GM12891 (cell line): ENCODE measurements at regions not wholly inside any gene's neighbourhood (a gene's known extent, or its start where the extent isn't known, plus 50 kb on each side); places are given as distances from the start of the nearest gene placed in this dataset.

Source experiments
- DNase-seq: peaks from one replicate; pipeline ENCODE4 v3.0.0; 2011; ENCODE audit warnings: low spot score; ENCODE audit not compliant: insufficient read length
- FAIRE-seq: peaks from 2 replicates; lab custom pipeline; 2011; peaks lifted over from hg19 to GRCh38; lab: Jason Lieb, UNC
- PAX5 ChIP-seq: IDR thresholded peaks from 2 replicates; pipeline ENCODE4 v1.6.1; 2011; ENCODE audit warnings: low read length, moderate library complexity, mild to moderate bottlenecking; ENCODE audit not compliant: insufficient read depth, severe bottlenecking
- POLR2A ChIP-seq: IDR thresholded peaks from 2 replicates; pipeline ENCODE4 v1.6.1; 2011; ENCODE audit warnings: low read depth, low read length, control low read depth
- POLR2AphosphoS5 ChIP-seq: IDR thresholded peaks from 2 replicates; pipeline ENCODE4 v1.6.1; 2011; ENCODE audit warnings: low read depth, low read length, control low read depth
- POU2F2 ChIP-seq: IDR thresholded peaks from 2 replicates; pipeline ENCODE4 v1.6.1; 2011; ENCODE audit warnings: low read depth, mild to moderate bottlenecking, control low read depth, low read length, moderate library complexity
- SPI1 ChIP-seq: IDR thresholded peaks from 2 replicates; pipeline ENCODE4 v1.6.1; 2011; ENCODE audit warnings: low read depth, low read length, control low read depth
- TAF1 ChIP-seq: IDR thresholded peaks from 2 replicates; pipeline ENCODE4 v1.6.1; 2011; ENCODE audit warnings: low read depth, low read length, control low read depth

GRCh38 chr10:78756604-78757343 is 312.0 kb upstream of the ZMIZ1 start:
- TF ChIP-seq POLR2A: no peak
- TF ChIP-seq PAX5: no peak
- no peak for TF ChIP-seq SPI1
- no peak for DNase-seq
- FAIRE-seq: no peak

- DNase-seq (no peak), FAIRE-seq (no peak)
- TF ChIP-seq TAF1 (no peak), POU2F2 (no peak), POLR2AphosphoS5 (no peak), PAX5 (no peak), POLR2A (no peak), SPI1 (no peak)
These were observed 311.3 kb upstream of the ZMIZ1 start for GRCh38 chr10:78757344-78757925.

GRCh38 chr10:78758176-78758575 is 310.6 kb upstream of the ZMIZ1 start:
- FAIRE-seq (no peak), DNase-seq (no peak)
- no peak for TF ChIP-seq POLR2AphosphoS5
- TF ChIP-seq POU2F2: no peak
- TF ChIP-seq TAF1: no peak
- TF ChIP-seq POLR2A: no peak
- no peak for TF ChIP-seq SPI1
- TF ChIP-seq PAX5: no peak

- no peak for TF ChIP-seq SPI1
- no peak for DNase-seq
- FAIRE-seq: no peak
These were observed 309.2 kb upstream of the ZMIZ1 start for GRCh38 chr10:78759456-78760120.

- FAIRE-seq: no peak
- TF ChIP-seq PAX5: no peak
- TF ChIP-seq POLR2AphosphoS5: no peak
- no peak for TF ChIP-seq TAF1
- no peak for TF ChIP-seq POLR2A
- TF ChIP-seq POU2F2: no peak
- no peak for DNase-seq
These were observed 308.1 kb upstream of the ZMIZ1 start for GRCh38 chr10:78760463-78761310.

- no peak for TF ChIP-seq SPI1
- TF ChIP-seq PAX5: no peak
- TF ChIP-seq POU2F2: no peak
- TF ChIP-seq TAF1: no peak
- no peak for TF ChIP-seq POLR2A
- no peak for TF ChIP-seq POLR2AphosphoS5
- DNase-seq (no peak), FAIRE-seq (no peak)
These were observed 307.4 kb upstream of the ZMIZ1 start for GRCh38 chr10:78761311-78761781.

GRCh38 chr10:78762086-78762630 is 306.6 kb upstream of the ZMIZ1 start:
- FAIRE-seq (no peak), DNase-seq (no peak)
- TF ChIP-seq PAX5 (no peak), TAF1 (no peak), POLR2A (no peak), POU2F2 (no peak), SPI1 (no peak), POLR2AphosphoS5 (no peak)

GRCh38 chr10:78763234-78763633 is 305.5 kb upstream of the ZMIZ1 start:
- no peak for DNase-seq
- TF ChIP-seq POU2F2 (no peak), PAX5 (no peak), POLR2AphosphoS5 (no peak), SPI1 (no peak), TAF1 (no peak), POLR2A (no peak)
- no peak for FAIRE-seq
